PC-9 (cell line): ENCODE measurements at regions not wholly inside any gene's neighbourhood (a gene's known extent, or its start where the extent isn't known, plus 50 kb on each side); places are given as distances from the start of the nearest gene placed in this dataset.

Experiments used
- CTCF ChIP-seq: fragments of 200-600 bp; sonication (generic); conservative IDR thresholded peaks from 2 replicates; pipeline ENCODE4 v1.6.1; 2017; ENCODE audit warnings: mixed run types, antibody characterized with exemption, mild to moderate bottlenecking, moderate library complexity
- EZH2 ChIP-seq: fragments of 200-600 bp; sonication (generic); IDR thresholded peaks from 2 replicates; pipeline ENCODE4 v1.8.0; 2017; ENCODE audit warnings: antibody characterized with exemption, low read depth

- TF ChIP-seq CTCF = no peak
- TF ChIP-seq EZH2 = no peak
These were observed 661.7 kb downstream of the TBC1D22A start for GRCh38 chr22:47423861-47424820.
